ENCODE measurements at regions not wholly inside any gene's neighbourhood (a gene's known extent, or its start where the extent isn't known, plus 50 kb on each side); places are given as distances from the start of the nearest gene placed in this dataset.

- TF ChIP-seq POLR2A (IDR thresholded peaks at IDR 0.05; ENCODE audit: borderline replicate concordance, extremely low read depth, insufficient read depth, insufficient read length) (no peak), EZH2phosphoT487 (IDR thresholded peaks at IDR 0.05; ENCODE audit: borderline replicate concordance) (no peak), CTCF (IDR thresholded peaks at IDR 0.05 in 2 of 3, conservative IDR thresholded peaks at IDR 0.05 in 1 of 3; ENCODE audit: borderline replicate concordance in 1 of 3, insufficient read depth in 1 of 3, low read depth in 2 of 3, low read length in 2 of 3) (no peak), EGR1 (IDR thresholded peaks at IDR 0.05; ENCODE audit: low read depth) (no peak), EZH2 (IDR thresholded peaks at IDR 0.05) (no peak), MAX (IDR thresholded peaks at IDR 0.05) (no peak), CBX3 (IDR thresholded peaks at IDR 0.05; ENCODE audit: low read depth) (no peak), POLR2AphosphoS5 (IDR thresholded peaks at IDR 0.05; ENCODE audit: low read depth, low read length) (no peak)
These were observed 207.2 kb upstream of the TRIM48 start for GRCh38 chr11:55054723-55055122.

All from HCT116 (cell line).